Head of caudate nucleus (tissue), 42 donors: ENCODE measurements at regions not wholly inside any gene's neighbourhood (a gene's known extent, or its start where the extent isn't known, plus 50 kb on each side); places are given as distances from the start of the nearest gene placed in this dataset.
"Not testable (repeated sequence)": the region's sequence is repeated elsewhere in the genome, so short reads cannot be mapped to it uniquely, and the experiment has no call there.

ENCODE experiments used
- DNase-seq, 42 donors: peaks; one replicate each; pipeline versions ENCODE4 v3.0.0 to v3.0.0-alpha.2; 2020 to 2021; ENCODE audit warnings: mixed read lengths in 7 of 42
- intact Hi-C: fragments of 100-400 bp; cut with DNase I; formaldehyde crosslinking; loops from one replicate; pipeline ENCODE4 v1.15.0; 2022

DNA sequence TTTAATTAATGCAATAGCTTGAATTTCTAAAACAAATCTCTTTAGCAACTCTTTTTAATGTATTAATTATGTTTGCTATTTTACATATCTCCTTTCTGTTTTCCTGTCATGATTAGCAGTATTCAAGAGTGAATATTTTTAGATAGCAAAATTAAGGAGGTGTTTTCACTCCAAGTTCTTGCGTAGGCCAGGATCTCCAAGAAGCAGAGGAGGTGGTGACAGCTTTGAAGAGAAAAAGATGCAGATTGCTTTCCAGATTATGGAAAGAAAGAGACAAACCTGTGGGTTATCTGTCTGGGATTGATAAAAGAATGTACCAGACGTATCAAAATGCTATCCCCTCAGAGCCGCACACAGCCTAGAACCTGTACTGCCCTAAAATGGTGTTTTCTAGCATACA is 163.5 kb upstream of the FAM98A start:
- DNase-seq, result peak in 13 of 42 donors; percentile 7 to 65 (median 26)
- intact Hi-C loops, result no loop called here

DNA sequence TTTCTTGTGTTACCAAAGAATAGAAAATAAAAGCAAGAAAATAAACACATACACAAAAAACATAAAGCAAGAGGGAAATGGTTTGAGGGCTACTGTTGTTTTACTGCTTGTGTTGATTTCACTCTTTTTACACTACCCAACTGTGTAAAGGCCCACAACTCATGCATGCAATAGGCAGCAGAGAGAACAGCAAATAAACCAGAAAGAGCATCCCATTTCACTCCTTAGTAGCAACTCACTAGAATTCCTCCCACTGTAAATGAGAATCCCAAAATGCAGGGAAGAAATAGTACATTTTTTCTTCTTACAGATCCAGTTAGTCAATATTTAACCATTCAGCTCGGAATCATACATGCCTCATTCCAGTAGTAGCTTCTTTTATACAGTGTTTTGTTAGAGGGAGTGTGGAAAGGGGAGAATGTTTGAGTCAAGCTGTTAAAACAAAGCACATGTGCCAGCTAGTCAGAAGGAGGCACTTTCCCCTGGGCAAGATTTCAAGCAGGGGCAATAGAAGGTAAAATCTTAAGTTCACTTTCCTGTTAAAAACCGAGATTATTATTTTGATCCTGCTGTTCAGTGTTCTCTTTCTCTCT is 147.2 kb upstream of the FAM98A start:
- intact Hi-C loops, result no loop called here
- DNase-seq, result no peak

DNA sequence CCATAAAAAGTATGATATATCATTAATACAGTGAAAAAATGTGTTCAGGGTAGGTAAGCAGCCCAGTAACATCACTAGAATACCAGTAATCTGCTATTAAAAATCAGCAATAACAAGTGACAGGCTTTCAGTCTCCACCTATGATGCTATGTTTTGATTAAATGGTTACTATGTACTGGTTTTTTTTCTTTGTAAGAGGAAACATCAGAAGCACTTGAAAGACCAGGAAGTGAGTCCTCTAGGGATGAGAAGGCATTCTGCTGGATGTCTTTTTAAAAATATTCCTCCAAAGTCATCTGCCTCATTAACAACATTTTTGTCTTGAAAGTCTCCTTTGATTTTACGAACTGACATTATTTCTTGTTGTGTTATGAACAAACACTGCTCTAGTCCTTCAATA is 136.0 kb upstream of the FAM98A start:
- DNase-seq, result no peak
- intact Hi-C loops, result no loop called here

DNA sequence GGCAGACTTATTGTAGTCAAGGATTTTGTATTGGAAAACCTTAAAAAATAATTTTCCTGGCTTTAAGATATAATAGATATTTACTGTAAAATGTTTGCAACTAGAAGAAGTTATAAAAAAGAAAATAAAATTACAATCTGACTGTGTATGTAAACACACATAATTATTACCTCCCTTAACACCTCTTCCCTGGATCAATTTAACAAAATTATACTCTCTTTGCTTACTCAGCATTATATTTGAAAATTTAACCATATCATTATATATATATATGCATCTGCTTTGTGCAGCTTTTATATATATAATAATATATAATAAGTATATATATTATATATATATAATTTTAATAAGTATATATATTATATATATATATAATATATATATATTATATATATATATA is 131.7 kb upstream of the FAM98A start:
- intact Hi-C loops, result no loop called here
- DNase-seq, result no peak

DNA sequence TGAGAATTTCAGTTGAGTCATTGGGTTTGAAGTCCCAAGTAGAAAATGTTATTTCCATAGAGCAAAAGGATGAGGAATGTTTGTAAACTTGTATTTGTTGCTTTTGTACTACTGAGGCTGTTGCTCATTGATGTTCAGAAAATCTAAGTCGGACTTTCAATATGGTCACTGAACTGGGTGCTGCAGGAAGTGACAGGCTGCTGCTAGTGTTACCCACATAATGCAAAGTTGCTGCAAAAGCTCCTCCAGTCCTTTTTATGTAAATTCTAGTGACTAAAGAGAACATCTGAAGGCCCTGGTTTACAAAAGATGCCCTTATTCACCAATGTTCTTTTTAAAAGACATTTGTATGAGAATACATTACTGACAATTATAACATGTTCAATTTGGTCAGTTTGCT is 131.1 kb upstream of the FAM98A start:
- DNase-seq, result no peak
- intact Hi-C loops, result no loop called here

DNA sequence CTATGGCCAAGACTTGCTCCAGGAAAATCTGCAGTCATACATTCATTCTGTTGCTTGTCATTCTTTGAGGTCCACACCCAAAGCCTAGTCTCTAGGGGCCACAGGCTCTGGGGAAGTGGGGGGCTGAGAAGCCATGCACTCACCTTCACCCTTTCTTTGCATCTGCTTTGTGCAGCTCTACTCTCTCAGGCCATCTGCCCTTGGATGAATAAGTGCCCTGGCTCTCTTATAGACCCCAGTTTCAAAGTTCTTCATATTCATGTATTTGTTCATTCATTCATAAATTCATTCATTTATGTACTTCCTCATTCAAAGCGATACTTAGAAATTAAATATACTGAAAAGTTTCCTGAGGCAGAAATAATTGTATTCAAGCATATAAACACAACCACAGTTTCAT is 130.3 kb upstream of the FAM98A start:
- intact Hi-C loops, result no loop called here
- DNase-seq, result no peak

DNA sequence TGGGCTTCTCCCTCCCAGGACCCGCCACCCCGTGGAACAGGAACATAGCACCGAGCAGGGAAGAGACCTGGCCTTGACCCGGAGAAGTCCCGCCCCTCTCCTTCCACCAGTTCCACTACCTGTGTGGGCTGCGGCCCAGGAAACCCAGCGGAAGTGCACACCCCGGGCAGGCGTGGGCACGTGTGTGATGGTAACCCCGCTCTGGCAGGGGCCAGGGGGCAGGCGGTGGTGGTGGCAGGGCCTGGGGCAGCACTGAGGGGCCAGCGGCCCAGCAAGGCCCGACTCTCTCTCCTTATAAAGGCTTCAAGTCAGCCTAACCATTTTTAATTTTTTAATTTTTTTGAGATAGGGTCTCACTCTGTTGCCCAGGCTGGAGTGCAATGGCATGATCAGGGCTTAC is 129.0 kb upstream of the FAM98A start:
- intact Hi-C loops, result no loop called here
- no peak for DNase-seq

DNA sequence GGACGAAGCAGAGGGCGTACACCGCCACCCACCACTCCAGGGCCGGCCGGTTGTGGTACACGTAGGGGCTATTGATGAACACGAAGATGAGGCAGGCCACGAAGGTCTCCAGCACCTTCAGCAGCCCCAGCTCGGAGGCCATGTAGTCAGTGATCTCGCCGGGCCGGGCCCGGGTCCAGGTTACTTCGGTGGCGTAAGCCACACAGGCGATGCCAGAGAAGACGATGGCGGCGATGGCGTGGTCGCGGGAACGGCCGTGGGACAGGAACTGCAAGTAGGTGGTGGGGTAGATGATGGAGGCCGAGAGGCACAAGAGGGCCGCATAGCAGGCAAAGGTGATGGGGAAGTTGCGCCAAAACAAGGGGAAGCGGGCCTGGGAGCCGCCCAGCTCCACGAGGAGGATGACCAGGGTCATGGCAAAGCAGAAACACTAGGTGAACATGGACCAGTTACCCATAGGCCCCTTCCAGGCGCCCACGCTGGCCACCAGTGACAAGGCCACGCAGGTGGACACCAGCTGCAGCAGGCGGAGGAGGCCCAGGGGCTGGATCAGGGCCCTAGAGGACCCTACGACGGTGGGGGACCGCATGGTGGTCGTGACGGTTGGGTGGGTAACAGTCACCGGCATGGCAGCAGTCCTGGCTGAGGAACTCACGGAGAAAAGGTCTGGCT is 128.4 kb upstream of the FAM98A start:
- DNase-seq, result no peak
- intact Hi-C loops, result no loop called here

DNA sequence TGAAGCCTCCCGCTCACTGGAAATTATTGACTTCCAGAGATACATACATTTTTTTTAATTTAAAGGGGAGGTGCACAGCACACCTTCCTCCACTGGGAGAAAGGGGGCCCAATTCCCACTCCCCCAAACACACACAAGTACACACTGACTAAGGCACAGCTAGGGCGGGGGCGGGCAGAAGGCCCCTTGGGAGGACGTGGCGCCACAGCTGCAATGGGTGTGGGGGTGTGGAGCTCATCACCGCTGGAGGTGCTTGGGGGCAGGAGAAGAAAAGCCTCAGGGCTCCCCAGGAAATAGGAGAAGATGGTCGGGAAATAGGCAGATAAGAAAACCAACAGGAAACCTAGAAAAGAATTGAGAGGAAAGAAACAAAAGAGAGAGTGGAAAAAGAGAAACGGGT is 127.3 kb upstream of the FAM98A start:
- intact Hi-C loops, result no loop called here
- DNase-seq, result no peak

DNA sequence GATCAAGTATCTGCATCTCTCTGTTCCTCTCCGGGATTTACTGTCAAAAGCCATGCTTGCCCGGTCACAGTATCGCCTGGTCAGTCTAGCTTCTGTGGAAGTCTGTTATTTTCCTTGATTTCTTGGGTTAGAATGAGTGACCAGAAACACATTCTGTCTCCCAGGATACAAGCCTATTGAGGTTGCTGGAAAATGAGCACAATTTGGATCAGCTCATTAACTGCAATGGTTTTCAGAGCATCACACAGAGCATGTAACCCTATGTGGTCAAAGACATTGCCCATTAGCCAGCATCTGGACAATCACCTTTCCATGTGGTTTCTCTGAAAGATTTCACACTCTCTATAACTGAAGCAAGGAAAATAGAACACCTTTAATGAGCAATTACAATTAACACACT is 124.2 kb upstream of the FAM98A start:
- DNase-seq, result no peak
- intact Hi-C loops, result no loop called here

DNA sequence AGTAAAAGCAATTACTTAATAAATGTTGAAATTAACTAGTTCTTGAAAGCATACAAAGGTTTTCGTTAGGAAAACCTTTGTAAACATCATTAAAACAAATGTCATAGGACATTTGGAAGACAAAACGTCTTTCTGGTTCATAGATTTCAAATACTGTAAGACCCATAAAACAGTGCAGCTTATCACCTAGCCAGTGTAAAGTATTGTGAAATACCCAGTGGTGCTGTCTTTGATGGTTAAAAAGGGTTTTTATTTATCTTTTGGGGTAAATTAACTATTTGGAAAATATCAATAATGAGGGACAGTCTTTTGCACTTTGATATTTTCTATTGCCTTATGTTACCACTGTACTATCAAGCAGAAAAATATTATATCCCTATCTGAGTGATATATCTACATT is 120.0 kb upstream of the FAM98A start:
- intact Hi-C loops, result no loop called here
- DNase-seq, result no peak

DNA sequence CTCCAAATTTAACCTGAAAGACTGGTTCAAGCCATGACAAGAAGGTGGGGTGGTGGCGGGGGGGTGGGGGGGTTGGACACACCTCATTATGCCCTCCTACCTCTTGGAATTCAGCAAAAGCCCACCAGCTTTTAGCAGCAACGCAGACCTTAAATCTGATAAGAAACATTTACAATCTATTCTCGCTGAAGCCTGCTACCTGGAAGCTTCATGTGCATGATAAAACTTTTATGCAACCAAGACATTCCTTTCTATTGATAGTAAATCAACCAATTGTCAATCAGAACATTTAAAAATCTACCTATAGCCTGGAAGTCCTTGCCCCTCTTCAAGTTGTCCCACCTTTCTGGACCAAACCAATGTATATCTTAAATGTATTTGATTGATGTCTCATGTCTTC is 113.6 kb upstream of the FAM98A start:
- DNase-seq, result no peak
- intact Hi-C loops, result no loop called here

DNA sequence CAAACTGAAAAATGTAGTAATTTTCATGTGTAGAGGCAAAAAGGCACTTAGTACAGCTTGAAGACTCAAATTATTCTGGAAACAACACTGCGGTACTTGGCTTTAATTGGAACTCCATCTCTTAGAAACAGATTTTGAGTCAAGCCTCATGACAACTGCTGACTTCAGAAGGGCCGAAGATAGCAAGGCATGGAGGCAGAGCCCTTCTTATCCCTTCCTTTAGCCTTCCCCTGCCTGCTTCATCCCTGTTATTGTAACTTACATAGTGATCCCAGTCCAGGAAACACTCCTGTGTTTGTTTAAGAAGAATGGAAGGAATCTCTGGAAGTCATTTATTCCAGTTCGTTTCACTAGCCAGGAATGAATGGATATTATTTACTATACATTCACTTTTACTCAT is 110.9 kb upstream of the FAM98A start:
- intact Hi-C loops, result no loop called here
- DNase-seq, result no peak

DNA sequence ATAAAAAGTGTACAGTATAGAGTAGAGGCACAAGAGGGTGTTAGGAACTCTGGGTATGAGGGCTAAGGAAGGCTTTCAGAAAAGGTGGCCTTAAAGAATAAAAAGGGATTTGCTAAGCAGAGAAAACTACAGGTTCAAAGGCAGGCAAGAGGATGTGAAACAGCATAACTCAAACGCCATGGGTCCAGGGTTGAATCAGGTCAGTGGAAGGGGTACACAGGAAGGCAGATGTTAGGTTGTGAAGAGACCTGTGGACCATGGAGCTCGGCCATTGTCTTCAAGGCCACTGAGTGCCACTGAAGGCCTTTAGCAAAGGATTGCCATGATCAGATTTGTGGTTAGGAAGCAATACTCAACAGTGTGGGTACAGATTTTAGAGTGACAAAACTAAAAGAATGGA is 108.2 kb upstream of the FAM98A start:
- intact Hi-C loops, result no loop called here
- no peak for DNase-seq

DNA sequence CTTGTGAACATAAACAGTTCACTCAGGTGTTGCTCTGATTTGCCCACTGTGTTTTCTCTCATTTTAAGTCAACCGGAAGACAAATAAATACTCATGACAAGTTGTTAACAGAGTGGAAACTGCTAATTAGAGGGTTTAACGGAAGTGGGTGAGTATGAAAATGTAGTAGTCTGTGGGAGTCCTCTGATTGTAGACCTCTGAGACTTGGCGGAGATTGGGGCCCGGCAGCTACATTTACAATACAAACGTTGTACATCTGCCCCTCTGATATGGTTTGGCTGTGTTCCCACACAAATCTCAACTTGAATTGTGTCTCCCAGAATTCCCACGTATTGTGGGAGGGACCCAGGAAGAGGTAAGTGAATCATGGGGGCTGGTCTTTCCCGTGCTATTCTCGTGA is 107.3 kb upstream of the FAM98A start:
- no peak for DNase-seq
- intact Hi-C loops, result no loop called here

DNA sequence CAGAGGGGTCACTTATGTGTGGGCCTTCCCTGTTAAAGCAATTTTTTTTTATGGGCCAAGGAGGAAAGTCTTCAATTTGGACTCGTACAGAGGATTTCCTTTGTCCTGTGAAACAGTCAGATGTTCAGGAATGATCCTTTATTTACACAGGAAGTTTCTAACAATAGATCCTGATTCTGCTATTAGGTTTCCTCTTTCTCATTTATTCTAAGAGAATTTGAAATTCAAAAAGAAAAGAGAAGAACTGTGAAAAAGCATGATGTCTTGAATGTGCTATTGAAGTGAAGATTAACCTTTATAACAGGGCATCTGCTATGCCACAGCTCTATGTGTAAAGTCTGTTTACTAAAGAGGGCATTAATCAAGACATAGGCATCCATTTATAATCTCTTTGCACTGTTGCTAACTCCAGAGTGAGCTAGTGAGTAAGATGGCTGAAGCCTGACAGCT is 105.3 kb upstream of the FAM98A start:
- DNase-seq, result no peak
- intact Hi-C loops, result no loop called here

DNA sequence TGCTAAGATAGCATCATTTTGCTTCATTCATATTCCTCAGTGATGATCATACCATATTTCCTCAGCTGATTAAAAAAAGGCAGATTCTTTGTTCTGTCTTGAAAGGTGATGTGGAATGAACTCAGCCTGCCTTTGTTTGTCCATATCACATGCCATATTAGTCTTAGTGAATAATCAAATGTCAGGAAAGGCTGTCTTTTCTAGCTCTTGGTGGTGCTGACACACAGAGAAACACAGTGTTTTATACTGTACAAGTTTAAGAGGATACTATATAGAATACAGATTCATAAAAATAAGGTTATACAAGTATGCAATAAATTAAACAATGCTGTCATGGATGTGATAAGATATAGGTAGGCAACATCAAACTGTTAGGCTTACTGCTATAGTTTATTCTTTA is 97.1 kb upstream of the FAM98A start:
- intact Hi-C loops, result no loop called here

DNA sequence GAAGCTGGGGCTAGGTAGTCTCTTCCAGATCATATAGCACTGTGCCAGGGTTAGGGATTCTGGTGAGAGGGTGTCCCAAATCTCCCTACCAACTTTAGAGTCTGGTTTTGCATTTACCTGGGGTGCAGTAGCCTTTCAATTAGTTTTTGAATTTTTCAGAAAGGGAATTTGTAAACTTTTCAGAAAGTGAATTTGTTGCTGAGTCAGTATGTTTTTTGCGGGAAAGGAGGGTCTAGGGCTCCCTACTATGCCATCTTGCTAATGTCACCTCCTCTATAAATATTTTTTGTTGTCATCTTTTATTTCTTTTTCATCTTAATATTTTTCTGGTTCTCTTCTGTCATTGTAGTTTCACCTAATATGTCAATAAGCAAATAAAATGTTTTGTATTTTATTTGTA is 95.8 kb upstream of the FAM98A start:
- intact Hi-C loops, result no loop called here
- DNase-seq, result no peak

More for the DNA sequence above, 97.1 kb upstream of the FAM98A start:
- DNase-seq, result no peak

DNA sequence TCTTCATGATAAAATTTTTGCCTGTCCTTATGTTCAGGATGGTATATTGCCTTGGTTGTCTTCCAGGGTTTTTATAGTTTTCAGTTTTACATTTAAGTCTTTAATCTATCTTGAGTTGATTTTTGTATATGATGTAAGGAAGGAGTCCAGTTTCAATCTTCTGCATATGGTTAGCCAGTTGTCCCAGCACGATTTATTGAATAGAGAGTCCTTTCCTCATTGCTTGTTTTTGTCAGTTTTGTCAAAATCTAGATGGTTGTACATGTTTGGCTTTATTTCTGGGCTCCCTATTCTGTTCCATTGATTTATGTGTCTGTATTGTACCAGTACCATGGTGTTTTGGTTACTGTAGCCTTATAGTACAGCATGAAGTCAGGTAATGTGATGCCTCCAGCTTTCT is 91.6 kb upstream of the FAM98A start:
- DNase-seq, intact Hi-C loops: not testable (repeated sequence)

DNA sequence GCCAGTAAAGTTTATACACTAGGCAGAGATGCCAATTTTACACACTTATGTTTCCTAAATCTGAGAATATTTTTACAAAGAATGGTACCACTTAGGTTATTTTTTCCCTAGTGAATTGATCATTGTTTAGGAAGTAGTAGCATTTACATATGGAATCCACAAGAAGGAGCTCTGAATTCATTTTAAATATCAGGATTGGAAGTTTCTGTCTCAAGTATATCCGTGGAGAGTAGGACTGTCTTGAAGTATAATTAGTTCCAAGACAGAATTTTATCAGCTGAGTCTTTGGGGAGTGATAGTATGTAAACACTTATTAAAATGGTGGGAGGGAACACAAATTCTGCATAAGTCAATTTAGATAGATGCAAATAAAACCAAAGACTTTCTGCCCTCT is 82.3 kb upstream of the FAM98A start:
- DNase-seq, result no peak
- intact Hi-C loops, result no loop called here

DNA sequence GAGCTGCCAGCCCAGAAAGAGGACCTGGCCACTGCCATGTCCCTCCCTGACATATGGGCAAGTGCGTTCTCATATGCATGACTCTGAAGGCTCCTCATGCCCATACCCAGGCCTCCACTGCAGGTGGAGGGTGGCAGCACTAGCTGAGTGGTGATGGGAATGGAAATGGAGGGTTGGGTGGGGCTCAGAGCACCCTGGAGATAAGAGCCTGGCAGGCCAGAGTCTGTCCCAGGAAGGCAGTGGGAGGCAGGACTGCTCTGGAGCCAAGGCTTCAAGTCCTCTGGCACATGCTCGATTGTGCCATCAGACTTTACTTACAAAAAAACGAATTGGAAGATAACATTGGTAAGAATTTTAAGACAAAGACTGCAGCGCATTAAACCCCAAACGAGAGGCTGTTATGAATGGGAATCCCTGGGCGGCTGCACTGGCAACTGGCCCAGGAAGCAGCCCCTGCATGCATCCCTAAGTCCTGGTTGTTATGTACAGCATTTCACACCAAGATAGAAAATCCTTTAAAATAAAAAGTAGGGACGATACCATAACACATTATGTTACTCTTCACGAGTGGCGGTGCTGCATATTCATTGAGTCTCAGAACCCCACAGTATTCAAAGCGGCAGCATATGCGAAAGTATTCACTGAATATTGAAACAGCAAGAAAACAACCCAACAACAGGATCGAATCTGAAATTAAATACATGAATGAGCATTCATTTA is 81.7 kb upstream of the FAM98A start:
- intact Hi-C loops, result no loop called here
- DNase-seq, result peak in 6 of 42 donors; percentile 5 to 27 (median 12)
